ENCODE measurements at regions not wholly inside any gene's neighbourhood (a gene's known extent, or its start where the extent isn't known, plus 50 kb on each side); places are given as distances from the start of the nearest gene placed in this dataset.
"Not testable (repeated sequence)": the region's sequence is repeated elsewhere in the genome, so short reads cannot be mapped to it uniquely, and the experiment has no call there.

DNA sequence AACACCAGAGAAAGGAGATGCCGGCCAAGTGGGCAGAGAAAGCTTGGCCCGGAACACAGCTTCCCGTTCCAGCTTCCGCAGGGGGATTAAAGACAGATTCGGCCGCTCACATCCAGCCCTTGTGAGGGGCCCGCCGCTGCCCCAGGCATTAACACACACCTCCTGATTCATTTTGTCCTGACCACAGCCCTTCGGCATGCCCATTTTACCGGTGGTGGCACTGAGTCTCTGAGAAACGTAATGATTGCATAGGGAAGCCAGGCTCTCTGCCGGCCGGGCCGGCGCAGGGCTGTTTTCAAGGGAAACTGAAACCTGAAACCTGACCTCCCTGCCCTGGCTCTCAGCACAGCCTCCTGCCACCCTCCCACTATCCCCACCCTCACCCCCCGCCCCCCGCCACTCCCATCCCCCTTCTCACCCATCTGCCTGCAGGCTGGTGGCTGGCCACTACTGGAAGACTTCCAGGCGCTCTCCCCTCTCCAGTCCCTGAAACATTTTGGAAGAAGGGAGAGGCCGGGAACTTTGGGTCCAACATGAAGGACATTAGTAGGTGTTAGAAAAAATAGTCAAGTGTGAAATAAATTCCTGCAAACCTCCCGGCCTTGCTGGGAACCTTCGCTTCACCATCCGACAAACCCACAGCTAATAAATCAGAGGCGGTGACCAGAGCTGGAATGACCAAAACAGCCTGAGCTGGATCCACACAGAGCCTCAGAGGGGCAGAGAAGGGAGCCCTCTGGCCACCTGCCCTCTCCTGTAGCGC lies 83.5 kb upstream of the CUX1 start:
- peak; percentile 51 for DNase-seq (ENCODE audit: low read depth)
- in situ Hi-C loops (cut with HindIII; ENCODE audit: low pct_unique_long_range_greater_than_20kb, low sequenced_read_pairs), result no loop called here

DNA sequence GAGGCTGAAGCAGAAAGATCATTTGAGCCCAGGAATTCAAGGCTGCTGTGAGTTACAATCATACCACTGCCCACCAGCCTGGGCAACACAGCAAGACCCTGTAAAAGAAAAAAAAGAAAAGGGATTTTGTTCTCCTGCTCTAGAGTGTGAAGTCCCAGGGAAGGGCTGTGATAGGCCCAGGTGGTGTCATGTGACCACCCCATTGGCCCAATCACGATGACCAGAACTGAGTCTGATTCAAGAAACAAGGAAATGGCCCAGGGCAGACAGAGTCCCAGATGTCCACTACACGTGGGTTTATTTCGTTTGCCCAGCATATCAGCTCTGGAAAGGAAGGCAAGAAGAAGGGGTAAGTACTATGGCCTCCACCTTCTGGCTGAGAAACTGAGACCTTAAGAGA lies 81.3 kb upstream of the CUX1 start:
- no peak for DNase-seq (ENCODE audit: low read depth)
- in situ Hi-C loops (cut with HindIII; ENCODE audit: low pct_unique_long_range_greater_than_20kb, low sequenced_read_pairs), result no loop called here

DNA sequence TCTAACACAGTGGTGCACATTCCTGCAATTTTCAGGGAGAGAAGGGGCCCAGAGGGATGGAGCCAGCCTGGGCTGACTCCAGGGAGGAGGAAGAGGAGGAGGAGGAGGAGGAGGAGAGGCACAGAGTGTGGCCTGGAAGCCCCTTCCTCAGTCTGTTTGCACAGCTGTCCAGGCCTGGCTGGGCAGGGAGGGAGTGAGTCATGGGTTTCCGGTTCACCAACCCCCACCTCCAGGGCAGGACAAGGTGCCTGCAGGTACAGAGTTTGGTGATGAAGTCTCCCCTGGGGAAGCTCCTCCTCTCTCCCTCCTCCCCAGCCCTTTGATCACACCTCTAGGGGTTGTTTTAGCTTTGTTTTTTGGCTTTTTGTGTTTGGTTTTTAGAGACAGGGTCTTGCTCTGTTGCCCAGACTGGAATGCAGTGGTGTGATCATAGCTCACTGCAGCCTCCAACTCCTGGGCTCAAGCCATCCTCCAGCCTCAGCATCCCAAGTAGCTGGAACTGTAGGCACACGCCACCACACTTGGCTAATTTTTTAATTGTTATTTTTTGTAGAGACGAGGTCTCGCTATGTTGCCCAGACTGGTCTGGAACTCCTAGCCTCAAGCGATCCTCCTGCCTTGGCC lies 77.5 kb upstream of the CUX1 start:
- in situ Hi-C loops (cut with HindIII; ENCODE audit: low pct_unique_long_range_greater_than_20kb, low sequenced_read_pairs), result no loop called here
- DNase-seq (ENCODE audit: low read depth), result no peak

DNA sequence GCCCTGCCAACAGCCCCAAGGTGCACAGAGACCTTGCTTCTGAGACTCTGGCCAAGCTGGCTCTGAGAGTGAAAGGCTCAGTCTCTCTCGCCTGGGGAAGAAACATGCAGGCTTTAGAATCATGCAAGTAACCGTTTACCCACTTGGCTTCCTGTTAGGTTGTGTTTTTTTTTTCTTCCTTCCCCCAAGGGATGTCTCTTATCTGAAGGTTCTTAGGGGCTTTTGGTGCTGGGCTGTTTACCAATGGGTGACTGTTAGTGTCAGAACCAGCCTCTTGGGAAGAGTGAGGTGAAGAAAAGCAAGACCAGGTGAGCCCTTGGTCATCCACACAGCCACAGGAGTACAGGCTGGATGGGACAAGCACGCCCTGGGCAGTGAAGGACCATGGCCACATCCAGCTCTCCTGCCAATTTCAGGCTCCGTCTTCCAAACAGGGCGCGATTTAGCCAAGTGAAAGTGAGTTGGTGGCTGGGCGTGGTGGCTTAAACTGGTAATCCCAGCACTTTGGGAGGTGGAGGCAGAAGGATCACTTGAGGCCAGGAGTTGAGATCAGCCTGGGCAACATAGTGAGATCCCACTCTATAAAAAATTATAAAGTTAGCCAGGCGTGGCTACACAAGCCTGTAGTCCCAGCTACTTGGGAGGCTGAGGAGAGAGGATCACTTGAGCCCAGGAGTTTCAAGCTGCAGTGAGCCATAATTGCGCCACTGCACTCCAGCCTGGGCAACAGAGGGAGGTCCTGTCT lies 76.3 kb upstream of the CUX1 start:
- in situ Hi-C loops (cut with HindIII; ENCODE audit: low pct_unique_long_range_greater_than_20kb, low sequenced_read_pairs), result no loop called here
- no peak for DNase-seq (ENCODE audit: low read depth)

DNA sequence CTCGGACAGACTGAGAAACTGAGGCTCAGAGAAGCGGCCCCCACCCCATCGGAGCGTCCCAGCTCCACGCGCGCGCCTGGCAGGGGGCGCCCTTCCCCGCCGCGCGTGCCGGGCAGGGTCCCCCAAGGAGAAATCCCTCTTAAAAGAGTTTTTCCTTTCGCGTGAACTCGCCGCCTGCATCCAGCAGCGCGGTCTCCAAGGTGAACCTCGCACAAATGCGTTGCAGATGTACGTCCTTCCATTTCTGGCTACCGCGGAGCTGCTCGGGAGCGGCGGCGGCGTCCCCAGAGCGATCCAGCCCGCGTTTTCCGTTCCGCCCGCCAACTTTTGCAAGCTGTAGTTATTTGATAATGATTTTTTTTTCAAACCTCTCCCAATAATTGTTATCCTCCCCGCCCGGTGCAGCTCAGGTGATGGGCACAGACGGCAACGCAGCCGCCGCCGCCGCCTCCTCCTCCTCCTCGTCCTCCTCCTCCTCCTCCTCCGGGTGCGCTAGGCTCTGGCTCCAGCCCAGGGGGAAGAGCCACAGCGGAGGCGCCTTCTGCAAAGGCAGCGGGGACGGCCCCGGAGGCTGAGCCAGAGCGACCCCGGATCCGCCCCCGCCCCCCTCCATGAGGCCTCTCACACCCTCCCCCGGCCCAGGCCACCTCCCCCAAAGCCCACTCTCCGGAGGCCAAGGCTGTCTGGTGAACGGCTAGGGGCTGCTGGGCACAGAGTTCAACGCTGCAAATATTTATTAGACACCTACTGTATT lies 74.0 kb upstream of the CUX1 start:
- peak; percentile 66 for DNase-seq (ENCODE audit: low read depth)
- in situ Hi-C loops (cut with HindIII; ENCODE audit: low pct_unique_long_range_greater_than_20kb, low sequenced_read_pairs), result no loop called here

DNA sequence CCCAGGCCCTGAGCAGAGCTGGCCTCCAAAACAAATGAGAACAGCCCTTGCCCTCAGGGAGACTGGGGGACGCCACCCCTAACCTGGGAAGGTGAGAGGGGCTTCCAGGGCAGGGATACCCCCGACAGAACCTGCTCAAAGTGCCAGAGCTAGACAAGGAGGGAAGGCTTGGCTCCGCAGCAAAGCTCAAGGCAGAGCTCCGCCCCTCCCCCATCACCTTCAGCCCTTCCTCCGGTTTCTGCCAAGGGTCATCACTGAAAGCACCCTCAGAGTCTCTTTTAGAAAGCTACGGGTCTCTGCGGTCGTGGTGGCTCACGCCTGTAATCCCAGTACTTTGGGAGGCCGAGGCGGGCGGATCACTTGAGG lies 73.4 kb upstream of the CUX1 start:
- no peak for DNase-seq (ENCODE audit: low read depth)
- in situ Hi-C loops (cut with HindIII; ENCODE audit: low pct_unique_long_range_greater_than_20kb, low sequenced_read_pairs), result no loop called here

DNA sequence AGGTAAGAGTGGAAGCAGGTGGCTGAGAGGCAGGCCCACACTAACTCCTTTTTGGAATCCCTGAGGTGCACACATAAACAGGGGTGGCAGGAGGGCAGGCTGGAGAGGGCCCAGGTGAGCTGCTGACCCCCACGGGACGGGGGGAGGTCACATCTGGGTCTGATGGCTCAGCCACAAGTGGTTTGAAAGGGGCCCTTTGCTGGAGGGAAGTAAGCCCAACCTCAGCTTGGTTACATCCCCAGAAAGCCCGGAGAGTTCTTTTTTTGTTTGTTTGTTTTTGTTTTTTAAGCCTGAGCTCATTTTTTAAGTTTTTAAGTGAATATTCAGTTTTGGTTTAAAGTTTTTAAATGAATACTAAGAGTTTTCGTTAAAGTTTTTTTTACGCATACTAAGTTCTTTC lies 72.8 kb upstream of the CUX1 start:
- no peak for DNase-seq (ENCODE audit: low read depth)
- in situ Hi-C loops (cut with HindIII; ENCODE audit: low pct_unique_long_range_greater_than_20kb, low sequenced_read_pairs), result no loop called here

DNA sequence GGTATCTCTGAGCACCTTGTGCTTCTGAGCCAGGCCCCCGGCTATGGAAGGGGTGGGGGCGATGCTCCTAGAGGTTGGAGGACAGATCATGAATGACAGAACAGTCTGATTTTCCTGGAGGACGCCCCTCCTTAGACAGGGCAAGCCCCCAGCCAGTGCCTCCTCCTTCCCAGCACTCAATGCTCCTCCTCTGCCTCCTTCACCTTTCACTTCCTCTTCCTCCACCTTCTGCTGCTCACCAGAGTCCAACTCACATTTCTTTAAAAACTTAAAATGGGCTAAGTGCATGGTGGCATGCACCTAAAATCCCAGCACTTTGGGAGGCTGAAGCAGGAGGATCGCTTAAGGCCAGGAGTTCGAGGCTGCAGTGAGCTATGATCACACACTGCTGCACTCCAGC lies 71.1 kb upstream of the CUX1 start:
- no peak for DNase-seq (ENCODE audit: low read depth)
- in situ Hi-C loops (cut with HindIII; ENCODE audit: low pct_unique_long_range_greater_than_20kb, low sequenced_read_pairs), result no loop called here

DNA sequence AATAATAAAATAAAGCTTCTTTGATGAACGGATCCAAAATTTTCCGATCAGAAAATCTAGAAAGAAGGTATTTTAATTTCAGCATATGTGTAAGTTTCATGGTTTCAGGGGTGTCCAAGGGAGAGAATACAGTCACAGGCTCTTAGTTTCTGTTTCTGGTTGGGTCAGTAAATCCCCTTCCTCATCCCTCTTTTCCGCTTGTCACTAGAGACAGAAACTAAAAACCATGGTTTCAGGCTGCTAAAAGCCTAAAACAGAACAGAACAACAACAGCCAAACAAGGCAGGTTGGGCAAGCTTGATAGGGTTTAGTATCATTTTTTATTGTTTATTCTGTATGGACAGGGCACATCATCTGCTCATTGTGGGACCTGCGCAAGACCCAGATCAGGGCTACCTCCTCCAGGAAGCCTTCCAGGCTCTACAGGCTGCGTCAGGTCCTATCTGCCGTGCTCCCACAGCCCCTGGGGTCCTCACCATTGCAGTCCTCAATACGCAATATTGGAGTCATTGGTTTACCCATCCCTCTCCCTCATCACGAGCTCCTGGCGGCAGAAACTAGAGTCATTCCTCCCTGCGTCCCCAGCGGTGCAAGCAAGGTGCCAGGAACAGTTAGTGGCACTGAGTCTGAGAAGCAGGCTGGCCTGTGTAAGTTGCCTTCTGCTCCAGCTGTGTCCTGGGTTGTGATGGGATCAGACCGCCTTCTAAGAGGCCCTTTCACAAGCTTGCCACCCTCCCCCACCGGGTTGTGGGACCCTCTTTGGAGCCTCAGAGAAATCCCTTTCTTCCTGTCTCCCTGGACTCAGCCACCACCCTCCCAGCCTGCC lies 70.2 kb upstream of the CUX1 start:
- in situ Hi-C loops (cut with HindIII; ENCODE audit: low pct_unique_long_range_greater_than_20kb, low sequenced_read_pairs), result no loop called here
- DNase-seq (ENCODE audit: low read depth), result no peak

DNA sequence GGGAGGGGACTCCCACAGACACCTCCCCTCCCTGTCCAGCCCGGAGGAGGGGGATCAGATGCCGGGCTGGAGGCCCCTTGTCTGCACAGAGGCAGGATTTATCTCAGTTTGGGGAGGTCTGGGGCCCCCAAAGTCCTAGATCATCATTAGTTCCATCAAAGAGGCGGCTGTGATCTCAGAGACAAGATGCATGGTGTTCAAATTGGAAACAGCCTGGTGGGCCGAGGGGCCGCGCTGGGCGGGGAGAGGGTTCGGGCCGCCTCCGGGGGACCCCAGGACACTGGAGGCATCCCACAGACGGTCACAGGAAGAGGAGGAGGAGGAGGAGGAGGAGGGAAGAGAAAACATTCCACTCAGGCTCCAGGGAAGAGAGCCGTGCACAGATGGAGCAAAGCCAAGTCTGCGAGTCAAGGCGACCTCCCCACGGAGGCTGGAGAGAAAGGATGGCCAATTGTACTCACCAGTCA lies 69.5 kb upstream of the CUX1 start:
- DNase-seq (ENCODE audit: low read depth), result no peak
- in situ Hi-C loops (cut with HindIII; ENCODE audit: low pct_unique_long_range_greater_than_20kb, low sequenced_read_pairs), result no loop called here

DNA sequence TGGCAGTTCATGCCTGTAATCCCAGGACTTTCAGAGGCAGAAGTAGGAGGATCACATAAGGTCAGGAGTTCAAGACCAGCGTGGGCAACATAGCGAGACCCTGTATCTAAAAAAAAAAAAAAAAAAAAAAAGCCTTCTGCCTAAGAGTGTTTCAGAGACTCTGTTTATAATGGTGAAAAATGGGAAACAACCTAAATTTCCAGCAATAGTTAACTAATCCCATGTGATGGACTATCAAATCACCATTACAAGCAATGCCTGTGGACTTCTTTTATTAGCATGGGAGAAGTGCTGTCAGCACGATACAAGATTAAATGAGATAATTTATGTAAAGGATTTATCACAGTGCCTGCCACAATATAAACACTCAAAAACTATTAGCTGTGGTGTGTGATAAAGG lies 67.5 kb upstream of the CUX1 start:
- DNase-seq (ENCODE audit: low read depth), result no peak
- in situ Hi-C loops (cut with HindIII; ENCODE audit: low pct_unique_long_range_greater_than_20kb, low sequenced_read_pairs), result no loop called here

DNA sequence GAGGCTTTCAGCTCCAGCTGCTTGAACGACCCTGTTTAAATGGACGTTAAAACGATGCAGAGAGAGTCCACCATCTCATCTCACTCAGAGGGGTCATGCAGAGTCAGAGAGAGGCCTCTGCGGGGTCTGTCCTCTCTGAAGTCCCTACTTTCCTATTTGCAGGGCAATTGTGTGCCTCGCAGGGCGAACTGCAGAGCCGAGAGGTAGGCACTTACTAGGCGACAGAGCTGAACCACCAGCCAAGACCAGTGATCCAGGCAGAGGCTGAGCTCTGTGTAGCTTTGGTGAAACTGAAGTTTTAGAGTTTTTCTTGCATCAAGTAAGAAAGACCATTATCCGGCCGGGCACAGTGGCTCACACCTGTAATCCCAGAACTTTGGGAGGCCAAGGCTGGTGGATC lies 64.1 kb upstream of the CUX1 start:
- DNase-seq (ENCODE audit: low read depth), result no peak
- in situ Hi-C loops (cut with HindIII; ENCODE audit: low pct_unique_long_range_greater_than_20kb, low sequenced_read_pairs), result no loop called here

DNA sequence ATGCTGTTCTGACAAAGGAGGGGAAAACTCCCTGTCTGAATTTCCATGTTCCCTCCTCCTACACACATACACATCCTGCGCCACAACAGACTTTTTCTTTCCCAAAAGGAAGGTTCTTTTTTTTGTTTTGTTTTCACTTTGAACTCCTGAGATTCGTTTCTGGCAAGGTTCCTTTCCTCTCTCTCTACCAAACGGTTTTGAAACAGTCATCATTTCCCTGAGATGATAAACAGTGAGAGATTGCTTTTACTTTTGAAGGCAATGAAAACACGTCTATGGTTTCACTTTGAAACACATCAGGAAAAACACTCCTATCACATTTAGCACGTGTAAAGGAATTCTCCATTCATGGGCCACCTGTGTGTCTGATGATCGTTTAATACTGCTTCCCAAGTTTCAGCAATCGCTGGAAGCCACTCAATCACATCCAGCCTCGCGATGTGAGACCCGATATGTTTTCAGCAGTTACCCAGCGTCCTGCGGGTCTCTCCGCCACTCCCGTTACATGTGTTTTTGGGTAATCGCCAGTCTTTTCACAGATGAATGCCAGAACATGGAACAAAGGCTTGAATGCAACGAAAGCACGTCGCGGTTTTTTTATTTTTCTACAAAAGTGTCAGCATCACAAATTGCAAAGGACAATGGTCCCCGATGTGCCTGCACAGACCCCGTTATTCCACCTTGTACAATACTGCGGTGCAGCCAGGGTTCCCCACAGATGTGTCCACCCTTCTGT lies 62.8 kb upstream of the CUX1 start:
- in situ Hi-C loops (cut with HindIII; ENCODE audit: low pct_unique_long_range_greater_than_20kb, low sequenced_read_pairs), result no loop called here
- DNase-seq (ENCODE audit: low read depth), result peak; percentile 35

DNA sequence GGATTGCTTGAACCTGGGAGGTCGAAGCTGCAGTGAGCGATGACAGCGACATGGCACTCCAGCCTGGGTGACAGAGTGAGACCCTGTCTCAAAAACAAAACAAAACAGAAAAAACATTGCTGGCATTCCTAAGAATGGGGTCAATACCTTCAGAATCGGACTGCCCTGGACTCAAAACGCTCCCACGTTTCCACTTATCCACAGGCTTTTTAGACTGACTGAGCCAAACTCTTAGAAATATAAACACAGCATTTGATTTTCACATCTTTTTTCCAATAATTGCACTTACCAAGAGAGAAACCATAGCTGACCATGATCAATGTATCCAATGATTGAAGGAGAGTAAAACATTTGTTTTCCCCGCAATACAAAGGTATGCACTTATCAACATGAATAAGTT lies 59.5 kb upstream of the CUX1 start:
- no peak for DNase-seq (ENCODE audit: low read depth)
- in situ Hi-C loops (cut with HindIII; ENCODE audit: low pct_unique_long_range_greater_than_20kb, low sequenced_read_pairs), result no loop called here

DNA sequence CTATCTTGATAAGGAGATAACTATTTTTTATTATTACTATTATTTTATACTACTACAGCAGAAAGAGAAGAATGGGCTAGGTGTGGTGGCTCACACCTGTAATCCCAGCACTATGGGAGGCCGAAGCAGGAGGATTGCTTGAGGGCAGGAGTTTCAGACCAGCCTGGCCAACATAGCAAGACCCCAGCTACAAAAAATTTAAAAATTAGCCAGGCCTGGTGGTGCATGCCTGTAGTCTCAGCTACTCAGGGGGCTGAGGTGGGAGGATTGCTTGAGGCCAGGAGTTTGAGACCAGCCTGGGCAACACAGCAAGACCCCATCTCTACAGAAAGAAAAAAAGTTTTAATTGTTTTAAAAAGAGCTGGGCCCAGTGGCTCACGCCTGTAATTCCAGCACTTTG lies 58.9 kb upstream of the CUX1 start:
- DNase-seq (ENCODE audit: low read depth); in situ Hi-C loops (cut with HindIII; ENCODE audit: low pct_unique_long_range_greater_than_20kb, low sequenced_read_pairs): not testable (repeated sequence)

DNA sequence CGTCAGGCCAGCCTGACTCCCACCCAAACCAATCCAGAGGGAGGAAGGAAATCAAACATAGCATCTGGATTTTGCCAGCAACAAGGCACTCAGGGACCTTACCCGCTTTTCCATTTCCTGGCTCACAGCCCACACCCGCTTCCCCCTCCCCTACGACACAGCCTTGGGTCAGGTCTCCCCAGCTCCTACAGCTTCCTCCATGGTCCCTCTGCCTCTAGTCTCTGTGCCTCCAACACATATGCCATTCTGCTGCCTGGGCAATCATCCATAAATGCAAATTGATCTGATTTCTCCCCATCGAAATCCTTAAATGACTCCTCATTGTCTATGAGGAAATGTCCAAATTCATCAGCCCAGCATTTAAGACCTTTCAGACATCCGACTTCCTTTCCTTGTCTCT lies 53.2 kb upstream of the CUX1 start:
- in situ Hi-C loops (cut with HindIII; ENCODE audit: low pct_unique_long_range_greater_than_20kb, low sequenced_read_pairs), result no loop called here

DNA sequence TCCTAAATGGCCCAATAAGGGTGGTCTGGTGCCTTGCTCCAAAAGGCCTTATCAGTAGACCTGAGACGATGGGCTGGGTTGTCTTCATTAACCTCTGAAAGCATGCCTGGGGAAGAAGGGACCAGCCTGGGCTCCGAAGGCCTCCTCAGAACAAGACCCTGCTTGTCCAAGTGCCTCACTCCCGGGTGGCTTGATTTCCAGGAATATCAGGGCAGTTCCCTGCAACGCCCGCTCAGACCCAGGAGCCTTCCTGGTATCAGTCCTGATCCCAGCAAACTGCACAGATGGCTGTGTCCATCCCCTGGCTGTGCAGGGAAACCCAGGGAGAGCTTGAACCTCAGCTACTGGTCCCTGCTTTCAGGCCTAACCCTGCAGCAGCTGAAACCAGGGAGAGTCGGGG lies 49.9 kb upstream of the CUX1 start:
- DNase-seq (ENCODE audit: low read depth), result no peak
- in situ Hi-C loops (cut with HindIII; ENCODE audit: low pct_unique_long_range_greater_than_20kb, low sequenced_read_pairs), result no loop called here

More for the DNA sequence above, 53.2 kb upstream of the CUX1 start:
- no peak for DNase-seq (ENCODE audit: low read depth)

Data from Caki2 (cell line).